ENCODE measurements at regions not wholly inside any gene's neighbourhood (a gene's known extent, or its start where the extent isn't known, plus 50 kb on each side); places are given as distances from the start of the nearest gene placed in this dataset.

DNA sequence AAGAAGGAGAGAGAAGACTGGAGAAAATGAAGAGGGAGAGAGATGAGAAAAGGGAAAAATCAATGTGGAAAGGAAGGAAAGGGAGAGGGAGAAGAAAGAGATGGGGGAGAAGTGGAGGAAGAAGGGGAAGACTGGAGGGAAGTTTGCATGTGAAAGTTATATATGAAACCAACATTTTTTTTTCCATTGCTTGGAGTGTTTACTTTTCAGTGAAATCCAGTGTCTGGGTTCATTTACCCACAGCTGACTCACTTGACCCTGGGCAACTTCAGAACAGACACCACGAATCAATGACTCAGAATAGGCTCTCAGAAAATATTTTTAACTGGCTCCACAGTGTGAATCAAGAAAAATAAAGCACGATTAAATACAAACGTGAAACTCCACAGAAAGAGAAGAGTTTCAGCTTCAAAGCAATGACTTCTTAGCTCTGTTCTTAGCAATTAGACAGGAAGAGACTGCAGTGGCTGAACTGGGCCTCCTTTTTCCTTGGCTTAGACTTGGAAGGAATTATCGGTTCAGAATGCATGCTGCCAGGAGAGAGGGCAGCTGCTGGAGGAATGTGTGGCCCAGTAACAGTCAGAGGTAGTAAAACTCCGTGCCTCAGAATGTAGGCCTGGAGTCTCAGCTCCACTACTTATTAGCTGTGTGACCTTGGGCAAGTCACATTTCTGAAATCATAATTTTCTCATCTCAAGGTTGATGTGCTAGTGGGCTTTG is 237.5 kb downstream of the MIAT start:
- no peak overlapping the region for H3K4me3 ChIP-seq (ENCODE audit: low read length)
- TF ChIP-seq, protein P1, sequence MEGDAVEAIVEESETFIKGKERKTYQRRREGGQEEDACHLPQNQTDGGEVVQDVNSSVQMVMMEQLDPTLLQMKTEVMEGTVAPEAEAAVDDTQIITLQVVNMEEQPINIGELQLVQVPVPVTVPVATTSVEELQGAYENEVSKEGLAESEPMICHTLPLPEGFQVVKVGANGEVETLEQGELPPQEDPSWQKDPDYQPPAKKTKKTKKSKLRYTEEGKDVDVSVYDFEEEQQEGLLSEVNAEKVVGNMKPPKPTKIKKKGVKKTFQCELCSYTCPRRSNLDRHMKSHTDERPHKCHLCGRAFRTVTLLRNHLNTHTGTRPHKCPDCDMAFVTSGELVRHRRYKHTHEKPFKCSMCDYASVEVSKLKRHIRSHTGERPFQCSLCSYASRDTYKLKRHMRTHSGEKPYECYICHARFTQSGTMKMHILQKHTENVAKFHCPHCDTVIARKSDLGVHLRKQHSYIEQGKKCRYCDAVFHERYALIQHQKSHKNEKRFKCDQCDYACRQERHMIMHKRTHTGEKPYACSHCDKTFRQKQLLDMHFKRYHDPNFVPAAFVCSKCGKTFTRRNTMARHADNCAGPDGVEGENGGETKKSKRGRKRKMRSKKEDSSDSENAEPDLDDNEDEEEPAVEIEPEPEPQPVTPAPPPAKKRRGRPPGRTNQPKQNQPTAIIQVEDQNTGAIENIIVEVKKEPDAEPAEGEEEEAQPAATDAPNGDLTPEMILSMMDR (conservative IDR thresholded peaks at IDR 0.05; ENCODE audit: low read depth, low read length): no peak
- DNase-seq (ENCODE audit: low read depth): peak; percentile 86

DNA sequence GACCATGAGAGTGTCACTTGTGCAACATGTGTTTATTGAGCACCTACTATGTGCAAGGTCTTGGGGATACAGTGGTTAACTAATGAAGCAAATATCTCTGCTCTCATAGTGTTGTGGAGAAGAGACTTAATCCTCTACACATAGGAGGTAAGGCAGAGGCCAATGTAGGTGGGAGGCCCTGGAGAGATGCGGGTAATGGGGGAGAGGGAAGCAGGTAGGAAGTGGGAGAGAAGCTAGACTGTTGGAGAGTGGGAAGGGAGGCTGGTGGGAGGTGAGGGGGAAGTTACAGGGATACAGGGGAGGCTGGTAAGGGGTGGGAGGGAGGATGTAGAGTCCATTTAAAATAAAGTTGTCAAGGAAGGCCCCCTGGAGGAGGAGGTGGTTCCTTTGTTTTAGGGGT is 240.0 kb downstream of the MIAT start:
- DNase-seq (ENCODE audit: low read depth): no peak
- no peak overlapping the region for H3K4me3 ChIP-seq (ENCODE audit: low read length)
- TF ChIP-seq, protein P1 (conservative IDR thresholded peaks at IDR 0.05; ENCODE audit: low read depth, low read length): no peak

DNA sequence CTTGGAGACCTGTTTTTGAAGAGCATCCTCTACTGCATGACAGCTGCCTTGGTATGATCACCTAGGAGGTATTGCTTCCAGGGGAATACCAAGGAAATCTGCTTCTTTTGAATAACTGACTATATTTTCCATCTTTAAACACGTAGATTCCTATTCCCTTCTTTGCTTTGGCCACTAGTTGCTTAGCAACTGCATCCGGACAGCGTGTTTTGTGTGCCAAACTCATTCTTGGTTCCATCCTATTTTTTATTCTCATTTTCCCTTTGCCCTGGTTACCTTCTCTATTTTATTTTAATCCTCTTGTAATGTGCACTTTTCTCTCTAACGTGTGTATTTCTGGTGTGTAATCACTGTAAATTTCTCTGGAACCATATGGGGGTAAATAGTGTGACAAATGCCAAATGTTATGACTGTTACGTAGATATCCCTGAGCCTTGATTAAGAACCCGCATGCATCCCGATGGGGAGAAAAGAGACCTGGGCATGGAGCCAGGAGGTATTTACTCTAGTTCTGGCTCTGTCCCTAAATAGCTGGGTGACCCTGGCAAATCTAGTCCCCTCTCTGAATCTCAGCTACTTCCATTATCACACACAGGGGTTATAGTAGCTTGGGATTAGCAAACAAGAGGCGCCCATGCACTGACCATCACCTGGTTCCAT is 241.7 kb downstream of the MIAT start:
- no peak for DNase-seq (ENCODE audit: low read depth)
- H3K4me3 ChIP-seq (ENCODE audit: low read length): no peak overlapping the region
- TF ChIP-seq, protein P1 (conservative IDR thresholded peaks at IDR 0.05; ENCODE audit: low read depth, low read length): no peak

DNA sequence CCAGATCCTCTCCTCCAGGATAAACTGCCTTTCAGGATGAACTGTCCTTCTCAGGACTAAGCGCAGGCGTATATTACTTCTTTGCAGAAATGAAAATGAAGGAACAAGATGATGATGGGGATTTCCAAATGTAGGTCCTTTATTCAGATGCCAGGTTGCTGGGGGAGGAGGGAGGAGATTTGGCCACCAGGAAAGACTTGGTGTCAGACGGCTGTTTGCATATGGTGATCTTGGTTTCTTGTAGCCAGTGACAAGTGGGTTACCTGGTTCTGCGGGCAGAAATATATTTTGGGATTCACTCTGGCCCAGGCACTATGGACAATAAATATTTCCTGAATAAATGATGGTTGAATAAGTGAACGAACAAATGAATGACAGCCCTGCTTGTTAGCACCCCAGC is 243.4 kb downstream of the MIAT start:
- no peak for DNase-seq (ENCODE audit: low read depth)
- TF ChIP-seq, protein P1 (conservative IDR thresholded peaks at IDR 0.05; ENCODE audit: low read depth, low read length): no peak
- H3K4me3 ChIP-seq (ENCODE audit: low read length): no peak overlapping the region

DNA sequence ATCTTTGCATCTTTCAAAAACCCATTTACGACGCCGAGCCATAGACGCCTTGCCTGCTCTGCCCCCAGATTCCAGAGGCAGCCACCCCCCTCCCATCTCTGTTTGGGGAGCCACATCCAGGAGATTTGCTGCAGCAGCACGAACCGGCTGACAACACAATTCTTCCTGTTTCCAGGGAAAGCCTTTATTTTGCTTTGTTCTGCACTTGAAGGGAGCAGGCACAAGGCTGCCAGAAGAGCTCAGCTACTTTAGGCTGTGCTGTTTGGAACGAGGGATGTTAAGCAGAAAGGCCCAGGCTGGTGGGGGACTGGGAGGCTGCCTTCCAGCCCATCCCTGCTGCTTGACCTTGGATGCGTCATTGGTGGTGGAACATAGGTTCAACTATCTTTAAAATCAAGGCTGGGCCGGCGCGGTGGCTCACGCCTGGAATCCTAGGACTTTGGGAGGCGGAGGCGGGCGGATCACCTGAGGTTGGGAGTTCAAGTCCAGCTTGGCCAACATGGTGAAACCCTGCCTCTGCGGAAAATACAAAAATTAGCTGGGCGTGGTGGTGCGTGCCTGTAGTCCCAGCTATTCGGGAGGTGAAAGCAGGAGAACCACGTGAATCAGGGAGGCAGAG is 243.9 kb downstream of the MIAT start:
- H3K4me3 ChIP-seq (ENCODE audit: low read length): no peak overlapping the region
- no peak for DNase-seq (ENCODE audit: low read depth)
- TF ChIP-seq, protein P1 (conservative IDR thresholded peaks at IDR 0.05; ENCODE audit: low read depth, low read length): no peak

DNA sequence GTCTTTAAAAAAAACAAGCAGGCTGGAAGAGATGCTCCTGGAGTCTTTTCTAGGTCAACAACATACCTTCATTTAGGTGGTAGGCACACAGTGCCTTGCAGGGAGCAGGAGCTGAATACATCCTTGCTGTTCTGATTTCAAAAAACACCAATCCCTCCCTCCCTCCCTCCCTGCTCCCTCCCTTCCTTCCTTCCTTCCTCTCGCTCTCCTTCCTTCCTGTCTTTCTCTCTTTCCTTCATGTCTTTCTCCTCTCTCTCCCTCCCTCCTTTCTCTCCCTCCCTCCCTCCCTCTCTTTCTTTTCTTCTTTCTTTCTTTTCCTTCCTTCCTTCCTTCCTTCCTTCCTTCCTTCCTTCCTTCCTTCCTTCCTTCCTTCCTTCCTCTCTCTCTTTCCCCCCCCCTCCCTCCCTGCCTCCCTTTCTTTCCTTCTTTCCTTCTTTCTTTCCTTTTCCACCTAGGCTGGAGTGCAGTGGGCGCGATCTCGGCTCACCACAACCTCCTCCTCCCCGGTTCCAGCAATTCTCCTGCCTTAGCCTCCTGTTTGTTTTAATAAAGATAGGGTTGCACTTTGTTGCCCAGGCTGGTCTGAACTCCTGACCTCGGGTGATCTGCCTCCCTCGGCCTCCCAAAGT is 245.1 kb downstream of the MIAT start:
- no peak for DNase-seq (ENCODE audit: low read depth)
- TF ChIP-seq, protein P1 (conservative IDR thresholded peaks at IDR 0.05; ENCODE audit: low read depth, low read length): no peak
- H3K4me3 ChIP-seq (ENCODE audit: low read length): no peak overlapping the region
